ENCODE measurements at regions not wholly inside any gene's neighbourhood (a gene's known extent, or its start where the extent isn't known, plus 50 kb on each side); places are given as distances from the start of the nearest gene placed in this dataset.

GRCh38 chr7:106462914-106463482 lies 178.2 kb upstream of the NAMPT start:
- H3K4me3 ChIP-seq: no peak overlapping the region
- no peak for DNase-seq
- H3K27ac ChIP-seq: no peak overlapping the region
- intact Hi-C loops (cut with DNase I; ENCODE audit: low total_unique reads) (loop anchor here (2.0 kb wide), 1 partner anchor 286 kb away; no protein-coding TSS in a partner anchor), in situ Hi-C loops (cut with MboI; ENCODE audit: low pct_ligation_motif_present in 1 of 4, low pct_unique_long_range_greater_than_20kb in 1 of 4, low sequenced_read_pairs in 3 of 4) (loop anchor here in 3 of 4 donors (5.0 to 10.0 kb wide), 2 partner anchors 286 to 288 kb away; no protein-coding TSS in a partner anchor)
- no peaks in the 10 kb centered on the region for H3K27me3 ChIP-seq
- H3K4me1 ChIP-seq: peaks cover 0 to 6% (median 0%) of the 10 kb centered on the region in 4 donors
- H3K36me3 ChIP-seq: no peaks in the 10 kb centered on the region
- 85 to 87% methylated on average over 3 of the region's 3 CpGs for WGBS, 2 donors (ENCODE audit: low coverage in 1 of 2)
- TF ChIP-seq EP300 (IDR thresholded peaks at IDR 0.05; ENCODE audit: low read depth) (no peak), CTCF (IDR thresholded peaks at IDR 0.05) (no peak), POLR2AphosphoS5 (IDR thresholded peaks at IDR 0.05) (no peak), POLR2A (IDR thresholded peaks at IDR 0.05) (no peak)
- H3K9me3 ChIP-seq: peaks cover 0 to under 1% of the 10 kb centered on the region in 2 donors

GRCh38 chr7:106462365-106462859 lies 177.6 kb upstream of the NAMPT start:
- WGBS, 2 donors (ENCODE audit: low coverage in 1 of 2): 16 to 26% methylated on average over 4 of the region's 4 CpGs
- Histone ChIP-seq H3K36me3 (no peaks in the 10 kb centered on the region), H3K4me1 (peaks cover 0 to 6% (median 0%) of the 10 kb centered on the region in 4 donors), H3K27me3 (no peaks in the 10 kb centered on the region), H3K27ac (no peak overlapping the region), H3K4me3 (no peak overlapping the region), H3K9me3 (peaks cover 0 to 3% of the 10 kb centered on the region in 2 donors)
- peak; percentile 61 to 78 (median 65) for TF ChIP-seq CTCF (IDR thresholded peaks at IDR 0.05)
- no peak for TF ChIP-seq POLR2AphosphoS5 (IDR thresholded peaks at IDR 0.05)
- DNase-seq: no peak
- in situ Hi-C loops (cut with MboI; ENCODE audit: low pct_ligation_motif_present in 1 of 4, low pct_unique_long_range_greater_than_20kb in 1 of 4, low sequenced_read_pairs in 3 of 4) (loop anchor here in 3 of 4 donors (5.0 to 10.0 kb wide), 2 partner anchors 285 to 288 kb away; no protein-coding TSS in a partner anchor), intact Hi-C loops (cut with DNase I; ENCODE audit: low total_unique reads) (loop anchor here (2.0 kb wide), 1 partner anchor 286 kb away; no protein-coding TSS in a partner anchor)

GRCh38 chr7:106460792-106461254 lies 176.0 kb upstream of the NAMPT start:
- intact Hi-C loops (cut with DNase I; ENCODE audit: low total_unique reads): no loop called here
- 88 to 96% methylated on average over 5 to 6 of the region's 6 CpGs for WGBS, 2 donors (ENCODE audit: low coverage in 1 of 2)
- Histone ChIP-seq H3K27ac (no peak overlapping the region), H3K36me3 (no peaks in the 10 kb centered on the region), H3K27me3 (no peaks in the 10 kb centered on the region), H3K4me1 (peaks cover 0 to 6% (median 0%) of the 10 kb centered on the region in 4 donors), H3K9me3 (peaks cover 0 to 3% of the 10 kb centered on the region in 2 donors), H3K4me3 (no peak overlapping the region)
- DNase-seq: no peak
- TF ChIP-seq POLR2AphosphoS5 (IDR thresholded peaks at IDR 0.05) (no peak), CTCF (IDR thresholded peaks at IDR 0.05) (no peak), EP300 (IDR thresholded peaks at IDR 0.05; ENCODE audit: low read depth) (no peak), POLR2A (IDR thresholded peaks at IDR 0.05) (no peak)
- in situ Hi-C loops (cut with MboI; ENCODE audit: low pct_ligation_motif_present in 1 of 4, low pct_unique_long_range_greater_than_20kb in 1 of 4, low sequenced_read_pairs in 3 of 4): loop anchor here in 3 of 4 donors (5.0 to 10.0 kb wide), 2 partner anchors 284 to 286 kb away; no protein-coding TSS in a partner anchor

- H3K4me3 ChIP-seq: no peak overlapping the region
- in situ Hi-C loops (cut with MboI; ENCODE audit: low pct_ligation_motif_present in 1 of 4, low pct_unique_long_range_greater_than_20kb in 1 of 4, low sequenced_read_pairs in 3 of 4) (loop anchor here in 3 of 4 donors (5.0 to 10.0 kb wide), 2 partner anchors 282 to 285 kb away; no protein-coding TSS in a partner anchor), intact Hi-C loops (cut with DNase I; ENCODE audit: low total_unique reads) (no loop called here)
- no peaks in the 10 kb centered on the region for H3K36me3 ChIP-seq
- peaks cover 0 to 6% (median 0%) of the 10 kb centered on the region in 4 donors for H3K4me1 ChIP-seq
- H3K9me3 ChIP-seq: peaks cover 0 to 3% of the 10 kb centered on the region in 2 donors
- TF ChIP-seq EP300 (IDR thresholded peaks at IDR 0.05; ENCODE audit: low read depth): no peak
- no peak for TF ChIP-seq POLR2A (IDR thresholded peaks at IDR 0.05)
- no peak for TF ChIP-seq CTCF (IDR thresholded peaks at IDR 0.05)
- TF ChIP-seq POLR2AphosphoS5 (IDR thresholded peaks at IDR 0.05): no peak
- WGBS, 2 donors (ENCODE audit: low coverage in 1 of 2): 84 to 93% methylated on average over 3 to 7 of the region's 7 CpGs
- no peaks in the 10 kb centered on the region for H3K27me3 ChIP-seq
- no peak overlapping the region for H3K27ac ChIP-seq
- no peak for DNase-seq
Observed at GRCh38 chr7:106459397-106460072, 174.8 kb upstream of the NAMPT start.
